HG03280 (cell line): ENCODE measurements at regions not wholly inside any gene's neighbourhood (a gene's known extent, or its start where the extent isn't known, plus 50 kb on each side); places are given as distances from the start of the nearest gene placed in this dataset.

ENCODE experiments used
- ATAC-seq: cut with Tn5 transposase; IDR thresholded peaks from one replicate; pipeline ENCODE4 v1.9.1; 2021; ENCODE audit warnings: mild to moderate bottlenecking, moderate library complexity; ENCODE audit not compliant: unreplicated experiment

DNA sequence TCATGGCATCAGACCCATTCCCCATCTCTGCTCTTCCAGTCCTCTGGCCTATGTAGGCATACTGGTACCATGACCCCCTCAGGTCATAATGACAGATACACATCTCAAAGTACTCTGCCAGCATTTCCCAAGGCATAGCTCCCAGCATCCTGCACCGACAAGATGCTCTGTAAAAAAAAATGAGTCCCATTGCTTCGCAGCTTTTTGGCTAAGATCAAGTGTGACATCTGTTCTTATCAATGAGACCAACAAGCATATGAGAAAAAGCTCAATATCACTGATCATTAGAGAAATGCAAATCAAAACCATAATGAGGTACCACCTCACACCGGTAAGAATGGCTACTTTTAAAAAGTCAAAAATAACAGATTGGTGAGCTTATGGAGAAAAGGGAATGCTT is 463.9 kb upstream of the PROK2 start:
- no peak for ATAC-seq

DNA sequence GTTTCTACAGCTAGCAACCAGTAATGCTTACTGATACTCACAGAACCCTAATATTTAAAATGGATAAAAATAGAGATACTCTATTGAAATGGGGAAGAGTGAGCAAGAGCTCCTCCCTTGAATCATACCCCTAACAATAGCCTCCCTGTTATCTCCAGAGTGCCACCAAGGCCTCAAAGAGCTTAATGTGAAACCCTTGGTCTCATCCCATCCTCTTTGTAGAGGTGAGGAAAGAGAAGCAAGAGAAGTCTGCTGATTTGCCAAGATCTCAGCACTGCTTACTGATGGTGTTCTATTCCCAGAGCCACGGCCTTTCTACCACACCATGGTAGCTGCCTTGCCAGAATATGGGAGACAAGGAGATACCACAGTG is 463.4 kb upstream of the PROK2 start:
- ATAC-seq: no peak

DNA sequence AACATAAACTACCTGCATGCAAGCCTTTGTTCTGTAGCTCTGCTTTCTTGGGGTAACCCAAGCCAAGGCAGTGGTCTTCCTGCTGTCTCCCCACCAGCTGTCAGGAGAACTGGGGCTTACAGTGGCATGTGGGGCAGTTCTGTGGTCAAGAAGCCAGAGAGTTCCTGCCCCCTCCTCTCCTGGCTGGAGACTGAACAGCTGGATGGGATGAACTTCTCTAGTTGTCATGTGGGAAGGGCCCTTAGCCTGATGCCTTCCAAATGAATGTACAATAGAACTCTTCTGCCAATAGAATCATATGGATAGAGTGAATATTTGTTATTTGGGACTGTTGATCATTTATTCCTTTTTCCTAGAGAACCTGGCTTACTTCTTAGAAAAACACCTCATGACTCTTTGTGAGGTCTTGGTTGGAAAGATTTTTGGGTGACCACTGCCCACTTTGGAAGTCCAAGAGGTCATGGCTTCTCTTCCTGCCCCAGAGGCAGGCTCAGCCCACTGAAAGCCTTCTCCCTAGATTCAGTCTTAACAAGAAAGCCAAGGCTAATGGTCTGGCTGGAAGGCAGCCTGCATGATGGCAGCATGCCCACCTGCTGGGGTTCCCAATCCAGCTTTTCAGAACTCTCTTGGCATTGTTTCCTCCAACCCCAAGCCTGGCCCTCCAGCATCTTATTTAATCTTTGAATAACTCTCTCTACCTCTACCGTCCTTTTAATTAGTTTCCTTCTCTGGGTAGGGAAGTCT is 462.9 kb upstream of the PROK2 start:
- no peak for ATAC-seq

DNA sequence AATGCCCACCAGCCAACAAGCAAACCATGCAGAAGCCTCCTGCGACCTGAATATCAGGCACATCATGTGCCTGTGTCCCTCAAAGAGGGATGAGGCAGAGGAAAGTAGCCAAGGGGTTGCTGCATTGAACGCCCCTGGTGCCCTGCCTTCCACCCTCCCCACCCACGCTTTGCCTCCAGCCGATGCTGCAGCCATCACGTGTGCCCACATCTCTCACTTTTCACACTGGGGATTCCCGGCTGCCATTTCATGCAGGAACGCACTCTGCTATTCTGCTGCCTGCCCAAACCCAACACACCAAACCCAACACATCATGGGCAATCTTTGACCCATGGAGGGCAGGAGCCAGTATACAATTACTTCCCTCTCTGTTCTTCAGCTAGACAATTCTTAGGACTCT is 462.2 kb upstream of the PROK2 start:
- no peak for ATAC-seq

DNA sequence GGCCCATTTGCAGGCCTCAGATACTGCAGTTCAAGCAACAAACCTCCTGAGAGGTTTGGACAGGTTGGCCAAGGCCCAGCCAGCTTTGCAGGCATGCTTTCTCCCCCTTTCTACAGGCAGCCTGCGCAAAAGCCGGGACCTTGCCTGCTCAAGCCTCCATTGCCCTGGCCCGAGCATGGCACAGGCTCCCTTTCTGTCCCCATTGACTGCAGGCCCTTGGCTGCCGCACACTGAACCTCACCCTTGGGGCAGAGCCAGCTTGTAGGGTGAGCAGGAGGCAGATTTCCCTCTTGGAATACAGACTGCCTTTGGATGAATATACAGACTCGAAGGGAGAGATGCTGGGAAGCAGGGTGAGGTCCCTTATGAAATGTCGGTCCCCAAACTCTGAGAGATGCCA is 461.7 kb upstream of the PROK2 start:
- no peak for ATAC-seq

DNA sequence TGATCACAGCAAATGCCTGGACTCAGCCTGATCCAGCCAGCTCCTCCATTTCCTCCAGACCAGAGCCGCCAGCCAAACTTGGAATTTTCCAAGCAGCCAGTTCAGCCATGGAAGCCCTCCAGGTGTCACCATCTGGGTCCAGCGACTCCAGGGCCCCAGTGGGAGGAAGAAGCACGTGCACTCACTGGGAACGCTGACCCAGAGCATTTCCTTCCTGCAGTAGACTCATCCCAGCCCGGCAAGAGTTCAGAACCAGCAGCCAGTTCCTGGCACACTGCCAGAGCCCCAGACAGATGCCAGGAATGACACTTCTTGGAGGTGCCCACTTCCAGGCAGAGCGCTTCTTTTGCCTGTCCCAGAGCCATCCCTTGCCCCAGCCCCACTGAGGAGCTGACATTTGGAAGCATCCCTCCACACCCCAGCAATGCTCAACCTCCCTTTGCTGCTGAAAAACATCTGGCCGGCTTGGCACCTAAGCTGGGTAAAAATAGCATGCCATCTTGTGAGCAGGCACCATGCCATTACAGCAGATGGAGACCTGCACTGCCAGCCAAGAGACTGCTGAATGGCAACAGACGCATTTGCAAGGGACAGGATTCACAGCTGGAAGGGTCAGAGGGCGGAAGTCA is 460.3 kb upstream of the PROK2 start:
- no peak for ATAC-seq

DNA sequence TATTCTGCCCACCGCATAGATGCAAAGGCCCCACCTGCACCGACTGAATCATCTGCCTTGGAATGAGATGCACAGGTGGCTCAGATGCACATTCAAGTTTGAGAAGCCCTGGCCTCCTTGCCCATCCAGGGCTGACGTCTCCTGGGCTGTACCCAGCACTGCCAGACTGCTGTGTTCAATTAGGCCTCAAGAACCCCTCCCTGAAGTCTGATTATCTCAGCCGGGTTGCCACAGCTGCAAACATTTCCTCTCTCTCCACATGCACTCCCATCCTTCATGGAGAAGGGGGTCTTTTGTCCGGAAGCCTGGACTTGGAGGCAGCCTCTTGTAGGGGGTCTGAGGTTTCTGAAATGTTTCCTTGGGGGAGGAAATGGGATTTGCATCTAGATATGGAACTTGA is 459.4 kb upstream of the PROK2 start:
- ATAC-seq: no peak

DNA sequence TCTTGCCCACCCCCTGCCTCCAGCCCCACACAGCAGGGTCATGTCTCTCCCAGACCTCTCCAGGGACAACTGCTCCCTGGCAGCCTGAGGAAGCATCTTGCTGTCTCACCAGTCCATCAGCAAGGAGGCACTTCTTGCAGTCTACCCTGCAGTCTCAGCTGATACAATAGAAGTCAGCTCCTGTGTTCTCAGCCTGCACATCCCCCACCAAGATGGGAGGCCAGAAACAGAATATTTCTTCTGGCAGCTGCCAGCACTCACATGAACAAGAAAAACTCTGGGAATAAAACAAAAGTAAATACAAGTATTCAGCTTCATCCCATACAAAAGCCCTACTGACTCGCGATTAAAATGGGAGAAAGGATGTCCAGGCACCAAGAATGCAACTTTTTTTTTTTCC is 457.4 kb upstream of the PROK2 start:
- no peak for ATAC-seq

DNA sequence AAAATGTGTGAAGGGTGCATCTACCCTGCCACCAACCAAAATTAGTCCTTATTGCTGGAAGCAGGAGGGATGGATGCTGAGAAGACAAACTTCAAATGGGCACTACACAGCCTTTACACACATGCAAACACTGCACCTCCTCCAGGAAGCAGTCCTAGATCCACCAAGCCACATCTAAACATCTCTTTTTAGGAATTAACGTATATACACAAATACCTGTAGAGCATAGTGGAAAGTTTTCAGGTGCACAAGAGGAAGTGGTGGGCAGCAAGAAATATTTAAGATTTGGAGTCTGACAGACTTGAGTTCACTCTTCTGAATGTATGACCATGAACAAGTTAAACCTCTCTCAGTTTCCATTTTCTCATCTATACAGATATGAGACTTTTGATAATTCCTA is 456.6 kb upstream of the PROK2 start:
- ATAC-seq: no peak

DNA sequence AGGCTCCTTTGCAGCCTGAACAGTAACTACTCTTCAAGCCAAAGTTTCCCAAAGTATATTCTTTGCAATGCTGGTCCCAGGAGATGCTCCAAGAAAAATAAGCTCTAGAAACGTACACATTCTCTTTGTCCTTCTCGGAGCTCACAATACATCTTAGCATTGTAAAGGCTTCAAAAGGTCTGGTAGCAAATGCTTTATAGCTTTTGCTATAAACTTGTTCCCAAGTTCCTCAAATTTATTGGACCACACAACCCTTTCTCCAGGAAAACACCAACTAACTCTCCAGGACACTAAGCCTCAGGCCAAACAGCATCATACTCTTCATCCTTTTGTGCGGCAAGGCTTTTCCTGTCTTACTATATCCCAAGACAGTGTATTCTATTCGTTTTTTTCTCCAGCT is 455.6 kb upstream of the PROK2 start:
- ATAC-seq: no peak

DNA sequence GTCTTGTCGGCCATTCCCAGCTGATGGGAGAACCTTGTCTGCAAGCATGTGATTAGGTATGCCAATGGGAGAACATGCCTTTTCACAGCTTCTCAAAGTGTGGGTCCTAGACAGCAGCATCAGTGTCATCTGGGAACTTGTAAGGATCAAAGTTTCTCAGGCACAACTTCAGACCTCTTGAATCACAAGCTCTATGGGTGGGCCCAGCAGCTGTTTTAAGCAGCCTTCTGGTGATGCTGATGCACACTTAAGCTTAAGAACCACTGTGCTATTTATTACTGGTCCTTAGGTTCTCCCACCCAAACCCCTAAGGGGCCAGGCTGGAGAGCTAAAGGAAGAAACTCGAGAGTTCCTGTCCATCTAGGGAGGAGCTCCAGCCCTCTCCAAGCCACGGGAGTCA is 453.9 kb upstream of the PROK2 start:
- ATAC-seq: no peak

DNA sequence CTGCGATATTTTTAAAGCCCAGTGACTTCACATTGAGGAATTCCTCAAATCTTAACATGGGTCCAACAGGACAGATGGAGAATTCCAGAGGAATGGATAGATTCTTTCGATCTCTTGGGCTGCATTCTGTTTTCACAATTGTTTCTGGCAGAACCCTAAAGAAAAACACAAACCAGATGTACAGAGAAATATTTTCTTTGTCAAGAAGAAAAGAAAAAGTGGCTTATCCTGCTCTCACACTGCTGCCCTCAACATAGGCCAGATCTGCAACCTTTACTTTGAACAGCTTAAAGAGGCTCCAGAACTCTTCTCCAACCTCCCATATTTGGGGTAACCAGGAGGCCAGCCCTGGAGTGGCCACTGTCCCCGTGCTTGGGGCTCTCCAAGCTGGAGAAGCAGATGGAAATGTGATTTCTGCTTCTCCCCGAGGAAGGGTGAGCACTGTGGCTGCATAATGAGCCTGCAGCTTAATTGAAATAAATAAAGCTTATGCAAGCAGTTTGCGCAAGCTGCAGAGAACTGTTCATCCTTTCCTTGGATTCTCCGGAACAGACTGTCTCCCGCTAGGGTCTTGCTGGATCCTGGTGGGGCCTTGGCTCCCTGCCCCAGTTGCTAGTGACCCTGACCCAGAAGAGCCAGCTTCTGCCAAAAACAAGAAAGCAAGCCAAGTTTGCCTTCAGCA is 453.2 kb upstream of the PROK2 start:
- ATAC-seq: no peak

DNA sequence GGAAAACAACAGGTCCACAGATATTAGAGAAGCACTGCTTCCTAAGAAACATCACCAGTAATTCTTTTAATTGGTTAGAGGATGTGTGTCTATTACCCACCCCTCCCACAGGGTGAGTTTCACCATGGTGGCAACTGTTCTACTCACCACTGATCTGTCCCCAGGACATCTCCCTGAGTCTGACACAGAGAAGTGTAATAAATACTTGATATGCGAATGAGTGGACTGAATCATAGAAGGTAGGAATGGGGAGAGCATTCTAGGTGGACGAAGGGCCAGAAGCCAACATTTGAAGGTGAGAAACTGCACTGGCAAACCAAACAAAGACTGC is 452.7 kb upstream of the PROK2 start:
- ATAC-seq: no peak

DNA sequence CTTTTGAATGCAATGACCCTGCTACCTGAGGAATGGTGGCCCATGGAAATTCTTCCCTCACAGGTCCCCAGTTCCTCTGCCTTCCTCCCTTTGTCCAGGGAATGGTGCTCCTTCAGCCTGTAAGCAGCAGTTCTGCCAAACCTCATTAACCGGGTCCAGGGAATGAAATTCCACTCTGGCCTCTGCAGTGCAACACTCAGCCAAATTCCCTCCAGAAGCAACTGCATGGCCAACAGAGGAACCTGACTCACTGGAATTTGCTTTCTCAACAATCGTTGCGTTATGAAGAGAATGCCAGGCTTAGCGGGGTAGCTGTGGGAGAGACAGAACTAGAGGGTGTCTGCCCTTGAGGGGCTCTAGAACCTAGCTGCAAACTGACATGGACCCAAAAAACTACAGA is 449.4 kb upstream of the PROK2 start:
- no peak for ATAC-seq

DNA sequence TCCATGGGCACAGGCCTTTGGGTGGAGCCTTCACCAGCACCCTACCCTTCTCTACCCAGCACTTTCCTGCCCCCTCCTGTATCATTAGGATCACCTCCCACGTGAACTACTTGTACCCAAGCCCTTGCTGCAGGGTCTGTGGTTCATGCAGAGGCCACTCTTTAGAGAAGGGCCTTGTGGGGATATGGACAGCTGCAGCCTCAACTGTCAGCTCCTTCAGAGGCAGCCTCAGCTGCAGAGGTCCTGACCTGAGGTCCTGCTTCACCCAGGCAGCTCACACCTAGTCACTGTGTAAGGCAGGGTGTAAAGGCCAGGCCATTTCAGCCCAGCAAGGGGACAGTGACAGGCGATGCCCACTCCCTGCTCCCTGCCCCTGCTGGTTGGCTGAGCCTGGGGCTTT is 448.6 kb upstream of the PROK2 start:
- ATAC-seq: no peak

DNA sequence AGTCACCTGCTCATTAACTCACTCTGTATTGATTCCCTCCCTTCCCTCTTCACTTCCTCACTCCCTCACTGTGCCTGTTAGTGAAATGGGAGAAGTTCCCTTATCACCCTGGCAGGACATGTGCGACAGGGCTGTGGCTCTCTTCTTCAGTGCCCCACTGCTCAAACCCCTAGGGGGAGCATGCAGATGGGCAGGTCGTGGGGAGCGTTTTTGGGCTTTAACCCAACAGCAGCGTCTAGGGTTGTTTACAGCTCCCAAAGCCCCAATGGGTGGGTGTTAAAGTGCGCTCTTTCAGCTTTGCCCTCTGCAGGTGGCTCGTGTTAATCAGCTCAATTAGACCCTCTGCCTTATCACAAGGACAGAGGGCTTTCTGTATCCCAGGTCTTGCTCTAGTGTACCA is 447.8 kb upstream of the PROK2 start:
- ATAC-seq: no peak

DNA sequence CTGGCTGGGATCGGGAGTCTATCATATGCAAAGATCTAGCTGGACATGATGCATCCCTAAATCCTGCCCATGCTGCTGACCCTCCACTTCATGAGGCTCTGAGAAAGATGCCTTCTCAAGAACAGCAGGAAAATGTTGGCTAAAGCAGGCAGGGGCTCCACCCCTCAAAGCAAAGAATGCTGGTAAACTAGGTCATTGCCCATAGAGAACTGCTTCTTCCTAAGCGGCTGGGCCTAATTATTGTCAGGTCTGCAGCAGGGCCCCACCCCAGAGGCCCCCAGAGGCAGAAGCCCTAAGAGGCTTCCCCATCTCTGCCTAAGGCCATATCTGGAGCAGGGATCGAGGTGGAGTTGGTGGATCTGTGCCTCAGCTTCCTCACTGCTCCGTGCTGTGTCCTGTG is 447.4 kb upstream of the PROK2 start:
- ATAC-seq: no peak

DNA sequence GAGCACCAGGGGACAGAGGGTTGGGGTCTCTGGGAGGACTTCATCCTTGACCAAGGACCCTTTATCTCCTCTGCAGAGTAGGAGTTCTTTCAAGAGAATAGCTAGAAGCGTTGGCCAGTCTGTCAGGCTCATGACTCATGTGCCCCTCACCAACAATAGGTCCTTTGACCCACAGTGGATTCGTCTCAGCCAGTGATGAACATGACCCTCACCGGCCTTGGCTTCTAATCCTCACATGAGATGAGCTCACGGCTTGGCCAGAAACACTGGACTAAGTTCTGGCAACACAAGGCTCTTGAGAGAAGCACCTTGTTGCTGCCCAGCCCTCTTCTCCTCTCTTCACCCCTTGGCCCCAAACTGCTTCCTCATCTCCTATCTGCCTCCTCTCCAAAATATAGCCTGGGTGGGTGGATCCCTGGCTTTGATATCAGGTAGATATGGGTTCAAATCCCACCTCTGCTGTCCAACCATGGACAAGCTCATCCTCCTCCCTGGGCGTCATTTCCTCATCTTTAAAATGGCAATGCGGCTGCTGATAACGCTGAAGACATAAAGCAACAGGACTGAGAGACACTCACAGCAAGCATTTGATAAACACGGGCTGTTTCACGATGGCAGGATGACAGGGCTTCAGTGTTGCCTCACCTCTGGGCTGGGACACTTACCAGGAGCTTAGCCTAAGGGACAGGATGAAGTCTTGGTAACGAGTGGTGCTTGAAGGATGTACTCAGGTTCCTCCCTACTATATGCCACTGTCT is 446.7 kb upstream of the PROK2 start:
- no peak for ATAC-seq

DNA sequence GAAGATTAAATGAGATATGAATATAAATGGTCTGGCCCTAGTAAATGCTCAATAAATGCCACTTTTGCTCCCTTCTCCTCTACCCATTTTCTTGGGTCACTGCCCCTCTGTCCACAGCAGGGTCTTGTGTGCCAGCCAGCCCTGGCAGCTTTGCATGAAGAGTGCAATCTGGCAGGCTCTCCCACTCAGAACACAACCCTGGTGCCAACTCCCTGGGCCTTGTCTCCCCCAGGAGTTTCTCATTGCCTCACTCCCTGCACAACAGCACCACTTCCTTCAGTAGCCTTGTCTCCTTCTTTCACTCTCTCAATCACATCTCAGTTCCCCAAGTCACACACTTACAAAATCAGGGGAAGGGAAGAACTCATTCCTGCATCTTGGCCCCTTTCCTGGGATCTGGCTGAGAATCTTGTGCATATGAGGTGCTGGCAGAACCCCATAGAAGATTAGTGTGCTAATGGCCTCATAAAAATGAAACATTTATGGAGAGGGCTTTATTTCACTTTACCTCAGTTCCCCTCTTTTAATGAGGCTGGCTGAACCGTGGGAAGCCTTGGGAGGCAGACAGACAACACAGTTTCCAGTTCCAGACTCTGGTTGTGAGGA is 445.9 kb upstream of the PROK2 start:
- ATAC-seq: no peak

DNA sequence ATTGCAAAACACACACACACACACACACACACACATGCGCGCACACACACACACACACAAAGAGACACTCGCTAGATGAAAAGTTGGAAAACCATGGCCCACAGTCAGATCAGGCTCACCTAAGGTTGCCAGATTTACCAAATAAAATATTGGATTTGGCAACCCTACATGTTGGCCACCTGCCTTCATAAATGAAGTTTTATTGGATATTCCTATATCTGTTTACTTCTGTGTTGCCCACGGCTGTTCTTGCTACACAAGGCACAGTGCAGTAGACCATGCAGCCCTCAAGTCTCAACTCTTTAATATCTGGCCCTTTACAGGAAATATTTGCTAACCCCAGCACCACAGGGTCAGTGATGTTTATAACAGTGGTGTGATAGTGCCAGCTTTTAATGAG is 445.0 kb upstream of the PROK2 start:
- no peak for ATAC-seq

DNA sequence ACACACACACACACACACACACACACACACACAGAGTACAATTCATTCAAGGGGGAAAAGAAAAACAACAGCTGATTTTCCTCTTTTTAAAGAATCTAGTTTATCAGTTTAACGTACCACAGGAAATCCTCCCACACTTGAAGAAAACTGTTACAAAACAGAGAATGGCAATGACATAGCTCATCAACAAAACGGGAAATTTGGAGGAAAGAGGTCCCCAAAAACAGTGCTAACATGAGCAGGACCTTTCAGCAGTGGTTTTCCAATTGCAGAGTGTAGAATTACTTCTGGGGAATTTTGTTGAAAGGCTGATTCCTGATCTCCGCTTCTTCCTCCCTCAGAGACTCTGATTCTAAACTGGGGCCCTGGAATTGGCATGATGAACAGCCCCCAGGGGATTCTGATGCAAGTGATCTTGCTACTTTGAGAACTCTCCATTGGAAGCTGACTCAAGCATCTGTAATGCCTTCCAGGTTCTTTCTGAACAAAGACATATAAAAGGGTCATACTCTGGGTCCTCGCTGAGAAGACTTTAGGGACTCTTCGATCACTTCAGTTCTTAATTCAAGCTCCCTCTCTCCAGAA is 442.6 kb upstream of the PROK2 start:
- no peak for ATAC-seq
